ENCODE measurements at regions not wholly inside any gene's neighbourhood (a gene's known extent, or its start where the extent isn't known, plus 50 kb on each side); places are given as distances from the start of the nearest gene placed in this dataset.

DNA sequence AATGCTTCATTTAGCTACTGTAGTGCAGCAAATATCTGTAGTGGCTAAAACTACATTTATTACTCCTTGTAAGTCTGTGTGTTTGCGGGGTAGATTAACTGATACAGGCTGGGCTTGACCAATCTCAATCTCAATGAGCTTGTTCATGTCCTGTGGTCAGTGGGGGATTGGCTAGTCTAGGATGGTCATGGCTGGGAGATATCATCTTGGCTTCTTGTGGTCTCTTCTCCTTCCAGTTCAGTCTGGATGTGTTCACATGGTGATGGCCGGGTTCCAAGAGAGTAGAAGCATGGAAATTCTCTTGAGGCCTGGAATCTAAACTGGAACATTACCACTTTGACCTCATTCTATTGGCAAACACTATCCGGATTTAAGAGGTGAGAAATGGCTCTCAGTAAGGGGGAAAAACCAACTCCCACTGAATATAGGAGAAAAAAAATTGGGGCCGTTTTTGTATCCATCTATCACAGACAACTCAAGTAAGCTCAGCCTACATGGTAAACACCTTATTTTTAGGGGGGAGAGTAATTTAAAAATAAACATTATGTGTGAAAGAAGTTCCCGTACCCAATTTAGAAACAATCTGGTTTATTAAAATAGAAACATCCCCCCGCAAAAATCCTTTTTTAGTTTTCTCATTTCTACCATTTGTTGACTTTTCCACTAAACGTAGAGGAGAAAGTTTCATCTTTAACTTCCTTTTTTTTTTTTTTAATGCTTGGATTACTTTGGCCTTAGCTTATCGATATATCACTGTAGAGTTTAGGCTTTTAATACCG, 284.9 kb upstream of the TBC1D5 start:
- TF ChIP-seq POLR2AphosphoS5 (IDR thresholded peaks at IDR 0.05) (no peak), POLR2A (IDR thresholded peaks at IDR 0.05) (no peak)
- TF ChIP-seq, protein P1, sequence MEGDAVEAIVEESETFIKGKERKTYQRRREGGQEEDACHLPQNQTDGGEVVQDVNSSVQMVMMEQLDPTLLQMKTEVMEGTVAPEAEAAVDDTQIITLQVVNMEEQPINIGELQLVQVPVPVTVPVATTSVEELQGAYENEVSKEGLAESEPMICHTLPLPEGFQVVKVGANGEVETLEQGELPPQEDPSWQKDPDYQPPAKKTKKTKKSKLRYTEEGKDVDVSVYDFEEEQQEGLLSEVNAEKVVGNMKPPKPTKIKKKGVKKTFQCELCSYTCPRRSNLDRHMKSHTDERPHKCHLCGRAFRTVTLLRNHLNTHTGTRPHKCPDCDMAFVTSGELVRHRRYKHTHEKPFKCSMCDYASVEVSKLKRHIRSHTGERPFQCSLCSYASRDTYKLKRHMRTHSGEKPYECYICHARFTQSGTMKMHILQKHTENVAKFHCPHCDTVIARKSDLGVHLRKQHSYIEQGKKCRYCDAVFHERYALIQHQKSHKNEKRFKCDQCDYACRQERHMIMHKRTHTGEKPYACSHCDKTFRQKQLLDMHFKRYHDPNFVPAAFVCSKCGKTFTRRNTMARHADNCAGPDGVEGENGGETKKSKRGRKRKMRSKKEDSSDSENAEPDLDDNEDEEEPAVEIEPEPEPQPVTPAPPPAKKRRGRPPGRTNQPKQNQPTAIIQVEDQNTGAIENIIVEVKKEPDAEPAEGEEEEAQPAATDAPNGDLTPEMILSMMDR (IDR thresholded peaks at IDR 0.05) = no peak
